CD4-positive, alpha-beta memory T cell (primary cell): ENCODE measurements at regions not wholly inside any gene's neighbourhood (a gene's known extent, or its start where the extent isn't known, plus 50 kb on each side); places are given as distances from the start of the nearest gene placed in this dataset.

Experiments
- CTCF ChIA-PET: fragments of 350-600 bp; sonication (Branson Sonifier 250); formaldehyde crosslinking; loops from one replicate; lab custom pipeline; 2021; ENCODE audit warnings: inconsistent platforms; ENCODE audit not compliant: partially characterized antibody; lab: Charles Lee
- POLR2A ChIA-PET: fragments of 350-600 bp; sonication (Branson Sonifier 250); formaldehyde crosslinking; loops from one replicate; lab custom pipeline; 2021; ENCODE audit not compliant: partially characterized antibody; lab: Charles Lee
- DNase-seq, 5 donors: peaks; one replicate each; pipeline versions ENCODE4 v3.0.0 to v3.0.0-alpha.2; 2020 to 2022; ENCODE audit warnings: mixed read lengths in 1 of 5
- H3K27ac ChIP-seq: one replicate; pipeline ENCODE4 v1.7.0; 2013; ENCODE audit warnings: low read depth, low read length
- H3K27me3 ChIP-seq: 2 replicates; pipeline ENCODE4 v1.7.0; 2013; ENCODE audit warnings: mild to moderate bottlenecking, low read length, moderate library complexity; ENCODE audit not compliant: insufficient read depth
- H3K36me3 ChIP-seq: 2 replicates; pipeline ENCODE4 v1.7.0; 2013; ENCODE audit warnings: mild to moderate bottlenecking, low read length, moderate library complexity; ENCODE audit not compliant: insufficient read depth
- H3K4me1 ChIP-seq: 2 replicates; pipeline ENCODE4 v1.7.0; 2013; ENCODE audit warnings: mild to moderate bottlenecking, low read length, moderate library complexity; ENCODE audit not compliant: insufficient read depth
- H3K4me3 ChIP-seq, 2 donors: one replicate each; pipeline ENCODE4 v1.7.0; 2013; ENCODE audit warnings: low read length in 2 of 2, mild to moderate bottlenecking in 1 of 2
- H3K9me3 ChIP-seq, 2 donors: one replicate each; pipeline ENCODE4 v1.7.0; 2013; ENCODE audit warnings: low read length in 2 of 2, control low read depth in 1 of 2; ENCODE audit not compliant: control insufficient read depth in 1 of 2
- H3K27ac Mint-ChIP-seq, 7 donors: one replicate each; pipeline ENCODE4 v1.8.0; 2020 to 2021; ENCODE audit warnings: mixed read lengths in 7 of 7, mild to moderate bottlenecking in 6 of 7, inconsistent platforms in 3 of 7, moderate library complexity in 3 of 7
- H3K27me3 Mint-ChIP-seq, 2 donors: one replicate each; pipeline ENCODE4 v1.8.0; 2020 to 2021; ENCODE audit warnings: mixed read lengths in 2 of 2
- H3K36me3 Mint-ChIP-seq, 2 donors: one replicate each; pipeline ENCODE4 v1.8.0; 2020 to 2021; ENCODE audit warnings: mixed read lengths in 2 of 2, inconsistent platforms in 1 of 2, mild to moderate bottlenecking in 1 of 2
- H3K4me1 Mint-ChIP-seq, 4 donors: one replicate each; pipeline ENCODE4 v1.8.0; 2020 to 2021; ENCODE audit warnings: mixed read lengths in 4 of 4, mild to moderate bottlenecking in 1 of 4
- H3K4me3 Mint-ChIP-seq, 8 donors: one replicate each; pipeline ENCODE4 v1.8.0; 2020 to 2021; ENCODE audit warnings: mixed read lengths in 8 of 8, mild to moderate bottlenecking in 7 of 8, moderate library complexity in 6 of 8, inconsistent platforms in 3 of 8
- H3K9me3 Mint-ChIP-seq, 8 donors: one replicate each; pipeline ENCODE4 v1.8.0; 2020 to 2021; ENCODE audit warnings: mixed read lengths in 8 of 8, mild to moderate bottlenecking in 5 of 8, inconsistent platforms in 3 of 8, moderate library complexity in 1 of 8
- intact Hi-C: fragments of 100-400 bp; cut with micrococcal nuclease; formaldehyde crosslinking; loops from one replicate; pipeline ENCODE4 v1.15.1; 2023

DNA sequence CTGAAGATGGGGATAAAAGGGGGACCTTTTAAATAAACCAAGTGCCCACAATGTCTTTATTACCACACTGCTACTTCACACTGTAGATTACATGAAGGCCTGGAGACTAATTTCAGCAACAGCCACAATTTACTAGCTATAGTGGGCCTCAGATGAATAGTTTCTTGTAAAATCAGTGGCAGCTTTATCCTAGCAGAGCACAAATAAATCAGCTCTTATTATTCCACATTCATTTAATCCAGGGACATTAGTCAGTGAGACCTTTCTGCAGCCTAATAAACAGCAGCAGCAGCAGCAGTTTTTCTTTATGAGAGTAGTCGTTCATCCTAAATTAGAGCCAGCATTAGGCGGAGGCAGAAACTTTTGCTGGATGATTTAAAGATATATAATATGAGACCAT is 542.3 kb downstream of the PSAT1 start:
- Histone ChIP-seq H3K27me3 (no peaks in the 10 kb centered on the region), H3K9me3 (no peaks in the 10 kb centered on the region), H3K4me3 (no peak overlapping the region), H3K4me1 (no peaks in the 10 kb centered on the region), H3K36me3 (no peaks in the 10 kb centered on the region), H3K27ac (no peak overlapping the region)
- no peak for DNase-seq
- Mint-ChIP-seq H3K27me3 (no peaks in the 10 kb centered on the region), H3K36me3 (no peaks in the 10 kb centered on the region), H3K4me1 (no peaks in the 10 kb centered on the region), H3K9me3 (peaks cover 0 to 14% (median 6%) of the 10 kb centered on the region in 8 donors), H3K27ac (no peak overlapping the region), H3K4me3 (no peak overlapping the region)
- intact Hi-C loops = no loop called here
- ChIA-PET CTCF (no interaction called here), POLR2A (no interaction called here)

GRCh38 chr9:78848061-78848460 is 551.1 kb downstream of the PSAT1 start:
- no peaks in the 10 kb centered on the region for H3K36me3 Mint-ChIP-seq
- ChIA-PET POLR2A (no interaction called here), CTCF (no interaction called here)
- H3K27me3 ChIP-seq = no peaks in the 10 kb centered on the region
- H3K36me3 ChIP-seq = no peaks in the 10 kb centered on the region
- H3K4me3 ChIP-seq = no peak overlapping the region
- H3K9me3 ChIP-seq = no peaks in the 10 kb centered on the region
- no peak overlapping the region for H3K27ac ChIP-seq
- no peak for DNase-seq
- no peaks in the 10 kb centered on the region for H3K27me3 Mint-ChIP-seq
- H3K4me1 Mint-ChIP-seq = no peaks in the 10 kb centered on the region
- peaks cover 2 to 18% (median 9%) of the 10 kb centered on the region in 8 donors for H3K9me3 Mint-ChIP-seq
- no peaks in the 10 kb centered on the region for H3K4me1 ChIP-seq
- no peak overlapping the region for H3K4me3 Mint-ChIP-seq
- intact Hi-C loops = no loop called here
- H3K27ac Mint-ChIP-seq = no peak overlapping the region

GRCh38 chr9:78856144-78856543 is 559.2 kb downstream of the PSAT1 start:
- Mint-ChIP-seq H3K27ac (no peak overlapping the region), H3K9me3 (peaks cover 0 to 5% (median 0%) of the 10 kb centered on the region in 8 donors), H3K27me3 (no peaks in the 10 kb centered on the region), H3K36me3 (no peaks in the 10 kb centered on the region), H3K4me3 (no peak overlapping the region), H3K4me1 (no peaks in the 10 kb centered on the region)
- DNase-seq = no peak
- Histone ChIP-seq H3K36me3 (no peaks in the 10 kb centered on the region), H3K4me1 (no peaks in the 10 kb centered on the region), H3K4me3 (no peak overlapping the region), H3K27ac (no peak overlapping the region), H3K27me3 (no peaks in the 10 kb centered on the region), H3K9me3 (no peaks in the 10 kb centered on the region)
- POLR2A ChIA-PET = no interaction called here
- intact Hi-C loops = no loop called here
- CTCF ChIA-PET = no interaction called here

- DNase-seq = no peak
- H3K4me3 ChIP-seq = no peak overlapping the region
- CTCF ChIA-PET = no interaction called here
- H3K36me3 ChIP-seq = no peaks in the 10 kb centered on the region
- Mint-ChIP-seq H3K27me3 (no peaks in the 10 kb centered on the region), H3K9me3 (peaks cover 0 to 5% (median 0%) of the 10 kb centered on the region in 8 donors), H3K4me1 (no peaks in the 10 kb centered on the region), H3K36me3 (no peaks in the 10 kb centered on the region), H3K4me3 (no peak overlapping the region), H3K27ac (no peak overlapping the region)
- no peaks in the 10 kb centered on the region for H3K4me1 ChIP-seq
- H3K27me3 ChIP-seq = no peaks in the 10 kb centered on the region
- H3K9me3 ChIP-seq = no peaks in the 10 kb centered on the region
- POLR2A ChIA-PET = no interaction called here
- no peak overlapping the region for H3K27ac ChIP-seq
- intact Hi-C loops = no loop called here
Observed at GRCh38 chr9:78856781-78857180, 559.9 kb downstream of the PSAT1 start.

- Histone ChIP-seq H3K4me1 (no peaks in the 10 kb centered on the region), H3K27ac (no peak overlapping the region), H3K9me3 (no peaks in the 10 kb centered on the region), H3K4me3 (no peak overlapping the region), H3K27me3 (no peaks in the 10 kb centered on the region), H3K36me3 (no peaks in the 10 kb centered on the region)
- no peaks in the 10 kb centered on the region for H3K27me3 Mint-ChIP-seq
- no peaks in the 10 kb centered on the region for H3K4me1 Mint-ChIP-seq
- POLR2A ChIA-PET = no interaction called here
- H3K27ac Mint-ChIP-seq = no peak overlapping the region
- no peak overlapping the region for H3K4me3 Mint-ChIP-seq
- H3K36me3 Mint-ChIP-seq = no peaks in the 10 kb centered on the region
- CTCF ChIA-PET = interaction anchor here (1.3 kb wide), 1 partner anchor 37 kb away, joined by 5 read pairs; no protein-coding TSS in a partner anchor
- intact Hi-C loops = no loop called here
- H3K9me3 Mint-ChIP-seq = peaks cover 0 to 5% (median under 1%) of the 10 kb centered on the region in 8 donors
- no peak for DNase-seq
Observed at GRCh38 chr9:78857373-78858225, 560.7 kb downstream of the PSAT1 start.

DNA sequence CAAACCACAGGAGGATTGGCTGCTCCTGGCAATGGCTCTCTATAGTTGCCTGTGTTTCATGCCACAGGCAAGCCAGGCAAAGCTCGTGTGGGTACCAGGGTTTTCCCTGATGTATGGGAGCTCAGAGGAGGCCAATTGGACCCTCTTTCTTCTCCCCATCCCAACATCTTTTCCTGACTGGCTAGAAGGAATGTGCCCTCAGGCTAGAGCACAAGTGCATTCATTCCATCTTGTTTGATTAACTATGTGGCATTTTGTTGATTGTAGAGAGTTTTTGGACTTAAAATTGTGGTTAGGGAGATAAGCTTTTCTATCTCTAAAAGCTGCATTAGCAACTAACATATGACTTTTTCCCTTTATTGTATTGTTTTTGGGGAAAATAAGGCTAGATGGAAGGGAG is 561.3 kb downstream of the PSAT1 start:
- peaks cover 0 to 5% (median under 1%) of the 10 kb centered on the region in 8 donors for H3K9me3 Mint-ChIP-seq
- Histone ChIP-seq H3K4me3 (no peak overlapping the region), H3K9me3 (no peaks in the 10 kb centered on the region), H3K36me3 (no peaks in the 10 kb centered on the region), H3K27me3 (no peaks in the 10 kb centered on the region), H3K4me1 (no peaks in the 10 kb centered on the region), H3K27ac (no peak overlapping the region)
- no peak overlapping the region for H3K27ac Mint-ChIP-seq
- intact Hi-C loops = no loop called here
- DNase-seq = no peak
- H3K4me1 Mint-ChIP-seq = no peaks in the 10 kb centered on the region
- CTCF ChIA-PET = interaction anchor here (1.3 kb wide), 1 partner anchor 38 kb away, joined by 5 read pairs; no protein-coding TSS in a partner anchor
- H3K36me3 Mint-ChIP-seq = no peaks in the 10 kb centered on the region
- H3K27me3 Mint-ChIP-seq = no peaks in the 10 kb centered on the region
- H3K4me3 Mint-ChIP-seq = no peak overlapping the region
- POLR2A ChIA-PET = no interaction called here

DNA sequence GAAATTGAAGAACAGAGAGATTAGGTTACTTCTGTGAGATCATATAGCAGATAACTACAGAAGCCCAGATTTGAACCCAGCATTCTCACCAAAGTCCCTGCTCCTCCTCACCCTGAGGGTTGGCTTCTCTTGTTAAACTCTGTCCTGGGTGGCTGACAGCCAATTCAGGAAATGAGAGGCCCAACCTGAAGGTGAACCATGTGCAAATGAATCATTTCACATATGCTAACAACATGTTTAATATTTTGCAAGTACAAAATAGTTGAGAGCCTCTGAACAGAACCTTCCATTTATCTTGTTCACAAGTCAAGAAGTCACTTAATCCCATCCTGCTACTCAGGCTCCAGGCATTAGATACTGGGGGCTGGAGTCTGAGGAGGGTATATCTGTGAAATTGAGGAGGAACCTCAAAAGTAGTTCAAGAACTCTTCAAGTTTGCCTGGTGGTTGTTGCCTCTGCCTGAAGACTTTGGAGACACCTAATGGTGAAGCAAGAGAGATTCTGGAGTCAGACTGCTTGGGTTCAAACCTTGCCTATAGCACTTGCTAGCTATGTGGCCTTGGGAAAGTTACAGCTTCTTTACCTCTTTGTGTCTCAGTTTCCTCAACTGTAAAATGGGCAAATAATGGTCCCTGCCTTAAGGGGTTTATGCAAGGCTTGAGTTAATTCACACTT is 564.0 kb downstream of the PSAT1 start:
- no peak overlapping the region for H3K4me3 ChIP-seq
- no peak overlapping the region for H3K4me3 Mint-ChIP-seq
- peaks cover 0 to 5% (median 1%) of the 10 kb centered on the region in 8 donors for H3K9me3 Mint-ChIP-seq
- DNase-seq = no peak
- H3K27me3 ChIP-seq = no peaks in the 10 kb centered on the region
- no peak overlapping the region for H3K27ac ChIP-seq
- no peaks in the 10 kb centered on the region for H3K27me3 Mint-ChIP-seq
- no peaks in the 10 kb centered on the region for H3K36me3 Mint-ChIP-seq
- no peaks in the 10 kb centered on the region for H3K9me3 ChIP-seq
- intact Hi-C loops = loop anchor here (5.0 kb wide), 1 partner anchor 419 kb away; no protein-coding TSS in a partner anchor
- ChIA-PET CTCF (no interaction called here), POLR2A (no interaction called here)
- H3K36me3 ChIP-seq = no peaks in the 10 kb centered on the region
- no peak overlapping the region for H3K27ac Mint-ChIP-seq
- no peaks in the 10 kb centered on the region for H3K4me1 Mint-ChIP-seq
- no peaks in the 10 kb centered on the region for H3K4me1 ChIP-seq
